ENCODE measurements at regions not wholly inside any gene's neighbourhood (a gene's known extent, or its start where the extent isn't known, plus 50 kb on each side); places are given as distances from the start of the nearest gene placed in this dataset.
"Not testable (repeated sequence)": the region's sequence is repeated elsewhere in the genome, so short reads cannot be mapped to it uniquely, and the experiment has no call there.

GRCh38 chr7:52362521-52362920 is 672.9 kb upstream of the POM121L12 start:
- H3K4me3 ChIP-seq (ENCODE audit: low read depth, low read length) = no peak overlapping the region
- TF ChIP-seq CTCF (IDR thresholded peaks at IDR 0.05; ENCODE audit: insufficient read depth, low read depth, low read length) = no peak
- DNase-seq (ENCODE audit: low read depth) = no peak

- no peak overlapping the region for H3K4me3 ChIP-seq (ENCODE audit: low read depth, low read length)
- TF ChIP-seq CTCF (IDR thresholded peaks at IDR 0.05; ENCODE audit: insufficient read depth, low read depth, low read length) = no peak
- no peak for DNase-seq (ENCODE audit: low read depth)
Measured at GRCh38 chr7:52360541-52360940, 674.9 kb upstream of the POM121L12 start.

- no peak for DNase-seq (ENCODE audit: low read depth)
- TF ChIP-seq CTCF (IDR thresholded peaks at IDR 0.05; ENCODE audit: insufficient read depth, low read depth, low read length) = no peak
- H3K4me3 ChIP-seq (ENCODE audit: low read depth, low read length) = no peak overlapping the region
Measured at GRCh38 chr7:52355053-52355452, 680.4 kb upstream of the POM121L12 start.

- DNase-seq (ENCODE audit: low read depth) = no peak
- no peak overlapping the region for H3K4me3 ChIP-seq (ENCODE audit: low read depth, low read length)
- TF ChIP-seq CTCF (IDR thresholded peaks at IDR 0.05; ENCODE audit: insufficient read depth, low read depth, low read length) = no peak
Measured at GRCh38 chr7:52352013-52352981, 683.1 kb upstream of the POM121L12 start.

- DNase-seq (ENCODE audit: low read depth) = no peak
- TF ChIP-seq CTCF (IDR thresholded peaks at IDR 0.05; ENCODE audit: insufficient read depth, low read depth, low read length) = no peak
- H3K4me3 ChIP-seq (ENCODE audit: low read depth, low read length) = no peak overlapping the region
Measured at GRCh38 chr7:52344015-52344414, 691.4 kb upstream of the POM121L12 start.

- no peak for TF ChIP-seq CTCF (IDR thresholded peaks at IDR 0.05; ENCODE audit: insufficient read depth, low read depth, low read length)
- DNase-seq (ENCODE audit: low read depth) = no peak
- no peak overlapping the region for H3K4me3 ChIP-seq (ENCODE audit: low read depth, low read length)
Measured at GRCh38 chr7:52340067-52340466, 695.4 kb upstream of the POM121L12 start.

GRCh38 chr7:52328328-52328727 is 707.1 kb upstream of the POM121L12 start:
- not testable (repeated sequence) for DNase-seq (ENCODE audit: low read depth); H3K4me3 ChIP-seq (ENCODE audit: low read depth, low read length)

All from fibroblast of villous mesenchyme (primary cell).